ENCODE measurements at regions not wholly inside any gene's neighbourhood (a gene's known extent, or its start where the extent isn't known, plus 50 kb on each side); places are given as distances from the start of the nearest gene placed in this dataset.

GRCh38 chr6:113629975-113630737 lies 227.0 kb upstream of the MARCKS start:
- no peak for DNase-seq
- TF ChIP-seq GATA1 (IDR thresholded peaks at IDR 0.05; ENCODE audit: low read depth, low read length), result no peak
- TF ChIP-seq POLR2A (IDR thresholded peaks at IDR 0.05; ENCODE audit: low read length), result no peak

GRCh38 chr6:113630738-113631535 lies 226.2 kb upstream of the MARCKS start:
- DNase-seq, result no peak
- TF ChIP-seq POLR2A (IDR thresholded peaks at IDR 0.05; ENCODE audit: low read length) (no peak), GATA1 (IDR thresholded peaks at IDR 0.05; ENCODE audit: low read depth, low read length) (no peak)

GRCh38 chr6:113631666-113632065 lies 225.5 kb upstream of the MARCKS start:
- no peak for DNase-seq
- TF ChIP-seq POLR2A (IDR thresholded peaks at IDR 0.05; ENCODE audit: low read length) (no peak), GATA1 (IDR thresholded peaks at IDR 0.05; ENCODE audit: low read depth, low read length) (no peak)

- no peak for DNase-seq
Measured at GRCh38 chr6:113632220-113632864, 224.8 kb upstream of the MARCKS start.

GRCh38 chr6:113633638-113634037 lies 223.5 kb upstream of the MARCKS start:
- TF ChIP-seq GATA1 (IDR thresholded peaks at IDR 0.05; ENCODE audit: low read depth, low read length), result no peak
- TF ChIP-seq POLR2A (IDR thresholded peaks at IDR 0.05; ENCODE audit: low read length), result no peak

More at GRCh38 chr6:113632220-113632864, 224.8 kb upstream of the MARCKS start:
- TF ChIP-seq POLR2A (IDR thresholded peaks at IDR 0.05; ENCODE audit: low read length) (no peak), GATA1 (IDR thresholded peaks at IDR 0.05; ENCODE audit: low read depth, low read length) (no peak)

GRCh38 chr6:113634352-113635163 lies 222.6 kb upstream of the MARCKS start:
- no peak for DNase-seq
- TF ChIP-seq POLR2A (IDR thresholded peaks at IDR 0.05; ENCODE audit: low read length) (no peak), GATA1 (IDR thresholded peaks at IDR 0.05; ENCODE audit: low read depth, low read length) (no peak)

More at GRCh38 chr6:113633638-113634037, 223.5 kb upstream of the MARCKS start:
- DNase-seq, result no peak

GRCh38 chr6:113635222-113635986 lies 221.7 kb upstream of the MARCKS start:
- DNase-seq, result no peak
- TF ChIP-seq POLR2A (IDR thresholded peaks at IDR 0.05; ENCODE audit: low read length) (no peak), GATA1 (IDR thresholded peaks at IDR 0.05; ENCODE audit: low read depth, low read length) (no peak)

- TF ChIP-seq POLR2A (IDR thresholded peaks at IDR 0.05; ENCODE audit: low read length), result no peak
- no peak for TF ChIP-seq GATA1 (IDR thresholded peaks at IDR 0.05; ENCODE audit: low read depth, low read length)
- DNase-seq, result no peak
Measured at GRCh38 chr6:113636357-113636824, 220.8 kb upstream of the MARCKS start.

GRCh38 chr6:113640051-113640450 lies 217.1 kb upstream of the MARCKS start:
- TF ChIP-seq POLR2A (IDR thresholded peaks at IDR 0.05; ENCODE audit: low read length) (no peak), GATA1 (IDR thresholded peaks at IDR 0.05; ENCODE audit: low read depth, low read length) (no peak)
- no peak for DNase-seq

- DNase-seq, result no peak
- TF ChIP-seq GATA1 (IDR thresholded peaks at IDR 0.05; ENCODE audit: low read depth, low read length) (no peak), POLR2A (IDR thresholded peaks at IDR 0.05; ENCODE audit: low read length) (no peak)
Measured at GRCh38 chr6:113642001-113642713, 215.0 kb upstream of the MARCKS start.

GRCh38 chr6:113642714-113643406 lies 214.3 kb upstream of the MARCKS start:
- DNase-seq, result peak; percentile 81 to 92
- TF ChIP-seq GATA1 (IDR thresholded peaks at IDR 0.05; ENCODE audit: low read depth, low read length) (no peak), POLR2A (IDR thresholded peaks at IDR 0.05; ENCODE audit: low read length) (no peak)
